ENCODE measurements at regions not wholly inside any gene's neighbourhood (a gene's known extent, or its start where the extent isn't known, plus 50 kb on each side); places are given as distances from the start of the nearest gene placed in this dataset.
"Not testable (repeated sequence)": the region's sequence is repeated elsewhere in the genome, so short reads cannot be mapped to it uniquely, and the experiment has no call there.

DNA sequence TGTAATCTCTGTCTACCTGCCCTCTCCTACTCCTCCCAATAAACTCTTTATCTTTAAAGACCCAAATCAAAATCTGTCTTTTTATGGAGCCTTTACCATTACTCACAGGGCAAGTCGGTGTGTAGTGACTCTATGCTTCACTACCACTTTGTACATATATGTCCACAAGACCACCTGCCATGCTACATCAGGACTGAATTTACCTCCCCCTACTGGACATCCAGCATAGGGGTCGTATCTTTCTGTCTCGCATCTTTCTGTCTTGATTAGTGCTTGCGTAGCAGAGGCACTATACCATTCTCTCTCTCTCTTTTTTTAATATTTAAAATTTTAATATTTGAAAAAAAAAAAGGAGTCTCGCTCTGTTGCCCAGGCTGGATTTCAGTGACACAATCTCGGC lies 587.5 kb downstream of the SOX5 start:
- no peaks in the 10 kb centered on the region for H3K36me3 ChIP-seq (replicated peaks in 1 of 2; ENCODE audit: insufficient read depth in 1 of 2, low read depth in 2 of 2)
- intact Hi-C loops (cut with DNase I) = no loop called here
- no peaks in the 10 kb centered on the region for H3K27me3 ChIP-seq
- no peak overlapping the region for H3K27ac ChIP-seq
- no peak overlapping the region for H3K4me3 ChIP-seq
- no peak for ATAC-seq
- no peaks in the 10 kb centered on the region for H3K4me1 ChIP-seq
- no peak for DNase-seq
- 66 to 69% methylated on average over 6 of the region's 6 CpGs for WGBS, 2 donors
- no peak for TF ChIP-seq POLR2A (IDR thresholded peaks at IDR 0.05)
- TF ChIP-seq, protein P1, sequence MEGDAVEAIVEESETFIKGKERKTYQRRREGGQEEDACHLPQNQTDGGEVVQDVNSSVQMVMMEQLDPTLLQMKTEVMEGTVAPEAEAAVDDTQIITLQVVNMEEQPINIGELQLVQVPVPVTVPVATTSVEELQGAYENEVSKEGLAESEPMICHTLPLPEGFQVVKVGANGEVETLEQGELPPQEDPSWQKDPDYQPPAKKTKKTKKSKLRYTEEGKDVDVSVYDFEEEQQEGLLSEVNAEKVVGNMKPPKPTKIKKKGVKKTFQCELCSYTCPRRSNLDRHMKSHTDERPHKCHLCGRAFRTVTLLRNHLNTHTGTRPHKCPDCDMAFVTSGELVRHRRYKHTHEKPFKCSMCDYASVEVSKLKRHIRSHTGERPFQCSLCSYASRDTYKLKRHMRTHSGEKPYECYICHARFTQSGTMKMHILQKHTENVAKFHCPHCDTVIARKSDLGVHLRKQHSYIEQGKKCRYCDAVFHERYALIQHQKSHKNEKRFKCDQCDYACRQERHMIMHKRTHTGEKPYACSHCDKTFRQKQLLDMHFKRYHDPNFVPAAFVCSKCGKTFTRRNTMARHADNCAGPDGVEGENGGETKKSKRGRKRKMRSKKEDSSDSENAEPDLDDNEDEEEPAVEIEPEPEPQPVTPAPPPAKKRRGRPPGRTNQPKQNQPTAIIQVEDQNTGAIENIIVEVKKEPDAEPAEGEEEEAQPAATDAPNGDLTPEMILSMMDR (IDR thresholded peaks at IDR 0.05) = no peak
- H3K9me3 ChIP-seq = no peaks in the 10 kb centered on the region

DNA sequence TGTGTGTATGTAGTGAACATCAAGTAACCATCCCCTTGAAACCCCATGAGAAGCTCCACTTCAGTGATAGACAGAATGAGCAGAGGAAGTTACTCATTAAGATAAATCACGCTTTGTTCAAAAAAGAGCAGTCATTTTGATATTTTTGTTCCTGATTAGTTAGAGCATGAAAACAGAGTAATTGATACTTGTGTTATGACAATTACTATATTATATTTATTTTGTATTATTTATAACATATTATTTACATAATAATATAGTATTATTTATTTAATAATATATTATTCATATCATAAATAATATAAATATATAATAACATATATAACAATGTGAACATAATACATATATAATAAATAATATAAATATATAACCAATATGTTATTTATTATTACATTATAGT lies 580.9 kb downstream of the SOX5 start:
- intact Hi-C loops (cut with DNase I) = no loop called here
- Histone ChIP-seq H3K27ac (no peak overlapping the region), H3K27me3 (no peaks in the 10 kb centered on the region), H3K4me3 (no peak overlapping the region), H3K4me1 (no peaks in the 10 kb centered on the region), H3K9me3 (no peaks in the 10 kb centered on the region), H3K36me3 (replicated peaks in 1 of 2; ENCODE audit: insufficient read depth in 1 of 2, low read depth in 2 of 2) (no peaks in the 10 kb centered on the region)
- DNase-seq = no peak
- ATAC-seq = no peak
- 69% methylated on average over 1 of the region's 1 CpG for WGBS, 2 donors
- TF ChIP-seq POLR2A (IDR thresholded peaks at IDR 0.05) = no peak
- TF ChIP-seq, protein P1 (IDR thresholded peaks at IDR 0.05) = no peak

DNA sequence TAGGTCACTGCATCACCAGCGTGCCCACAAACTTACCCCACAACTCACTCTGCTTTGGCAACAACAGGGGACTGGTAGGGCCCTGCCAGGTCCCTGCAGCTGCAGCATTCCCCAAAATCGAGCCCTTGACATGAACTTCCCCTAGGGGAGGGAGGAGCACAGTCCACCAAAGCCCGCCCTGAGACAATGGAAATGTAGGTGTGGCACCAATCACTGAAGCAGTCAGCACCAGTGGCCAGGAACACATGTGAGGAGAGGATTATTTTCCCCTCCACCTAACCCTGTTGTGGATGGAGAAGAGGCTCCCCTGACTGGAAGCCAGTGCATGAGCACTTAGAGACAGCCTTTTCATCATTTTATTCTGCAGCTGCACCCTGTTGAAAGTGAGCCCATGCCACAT lies 573.8 kb downstream of the SOX5 start:
- DNase-seq = no peak

DNA sequence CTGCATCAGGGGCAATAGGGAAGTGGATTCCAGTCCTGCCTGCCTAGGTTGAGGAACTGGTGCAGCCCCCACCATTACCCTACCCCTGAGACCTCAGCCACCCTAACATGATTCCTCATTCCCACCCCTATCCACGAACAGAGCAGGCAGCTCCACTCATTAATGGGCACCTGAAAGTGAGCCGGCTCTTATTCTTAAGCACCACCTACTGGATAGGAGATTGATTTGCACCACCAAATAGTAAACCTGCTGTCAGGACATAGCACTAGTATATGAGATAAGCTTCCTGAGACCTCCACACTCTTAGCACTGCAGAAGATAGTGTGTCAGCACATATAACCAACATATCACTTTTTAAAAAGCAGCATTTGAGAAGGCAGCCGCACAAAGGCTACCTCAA lies 573.2 kb downstream of the SOX5 start:
- H3K27me3 ChIP-seq = no peaks in the 10 kb centered on the region
- H3K36me3 ChIP-seq (replicated peaks in 1 of 2; ENCODE audit: insufficient read depth in 1 of 2, low read depth in 2 of 2) = no peaks in the 10 kb centered on the region
- DNase-seq (no peak), ATAC-seq (no peak)
- no peak for TF ChIP-seq POLR2A (IDR thresholded peaks at IDR 0.05)
- TF ChIP-seq, protein P1 (IDR thresholded peaks at IDR 0.05) = no peak
- no peaks in the 10 kb centered on the region for H3K4me1 ChIP-seq
- 47 to 55% methylated on average over 3 of the region's 3 CpGs for WGBS, 2 donors
- H3K4me3 ChIP-seq = no peak overlapping the region
- no peak overlapping the region for H3K27ac ChIP-seq
- peaks cover 0 to 13% (median 3%) of the 10 kb centered on the region in 3 donors for H3K9me3 ChIP-seq
- intact Hi-C loops (cut with DNase I) = no loop called here

More for the DNA sequence above, 573.8 kb downstream of the SOX5 start:
- Histone ChIP-seq H3K27ac (no peak overlapping the region), H3K4me1 (no peaks in the 10 kb centered on the region), H3K27me3 (no peaks in the 10 kb centered on the region), H3K4me3 (no peak overlapping the region), H3K36me3 (replicated peaks in 1 of 2; ENCODE audit: insufficient read depth in 1 of 2, low read depth in 2 of 2) (no peaks in the 10 kb centered on the region), H3K9me3 (peaks cover 0 to 13% (median 3%) of the 10 kb centered on the region in 3 donors)
- TF ChIP-seq POLR2A (IDR thresholded peaks at IDR 0.05) = no peak
- TF ChIP-seq, protein P1 (IDR thresholded peaks at IDR 0.05) = no peak
- WGBS, 2 donors = 63% methylated on average over 3 of the region's 3 CpGs; no CpG with 5 or more reads in 1 of the 2 donors
- ATAC-seq = no peak
- intact Hi-C loops (cut with DNase I) = no loop called here

DNA sequence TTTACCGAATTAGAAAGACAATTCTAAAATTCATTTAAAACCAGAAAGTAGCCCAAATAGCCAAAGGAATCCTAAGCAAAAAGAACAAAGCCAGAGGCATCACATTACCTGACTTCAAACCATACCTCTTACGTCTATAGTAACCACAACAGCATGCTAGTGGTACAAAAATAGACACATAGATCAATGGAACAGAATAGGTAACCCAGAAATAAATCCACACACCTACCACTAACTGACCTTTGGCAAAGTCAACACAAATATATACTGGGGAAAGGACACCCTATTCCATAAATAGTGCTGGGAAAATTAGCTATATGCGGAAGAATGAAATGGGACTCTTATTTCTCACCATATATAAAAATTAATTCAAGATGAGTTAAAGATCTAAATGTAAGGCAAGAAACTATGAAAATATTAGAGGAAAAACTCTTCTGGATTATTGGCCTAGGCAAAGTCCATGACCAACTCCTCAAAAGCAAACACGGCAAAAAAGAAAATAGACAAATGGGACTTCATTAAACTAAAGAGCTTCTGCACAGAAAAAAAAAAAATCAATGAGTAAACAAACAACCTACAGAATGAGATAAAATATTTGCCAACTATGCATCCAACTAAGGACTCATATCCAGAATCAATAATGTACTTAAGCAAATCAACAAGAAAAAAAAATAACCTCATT lies 568.9 kb downstream of the SOX5 start:
- no peak overlapping the region for H3K27ac ChIP-seq
- no peaks in the 10 kb centered on the region for H3K27me3 ChIP-seq
- H3K4me3 ChIP-seq = no peak overlapping the region
- ATAC-seq (no peak), DNase-seq (no peak)
- no peaks in the 10 kb centered on the region for H3K4me1 ChIP-seq
- no peaks in the 10 kb centered on the region for H3K36me3 ChIP-seq (replicated peaks in 1 of 2; ENCODE audit: insufficient read depth in 1 of 2, low read depth in 2 of 2)
- H3K9me3 ChIP-seq = peaks cover 0 to 8% (median 3%) of the 10 kb centered on the region in 3 donors
- WGBS, 2 donors = 51 to 57% methylated on average over 4 of the region's 4 CpGs
- intact Hi-C loops (cut with DNase I) = no loop called here
- no peak for TF ChIP-seq POLR2A (IDR thresholded peaks at IDR 0.05)
- TF ChIP-seq, protein P1 (IDR thresholded peaks at IDR 0.05) = no peak

DNA sequence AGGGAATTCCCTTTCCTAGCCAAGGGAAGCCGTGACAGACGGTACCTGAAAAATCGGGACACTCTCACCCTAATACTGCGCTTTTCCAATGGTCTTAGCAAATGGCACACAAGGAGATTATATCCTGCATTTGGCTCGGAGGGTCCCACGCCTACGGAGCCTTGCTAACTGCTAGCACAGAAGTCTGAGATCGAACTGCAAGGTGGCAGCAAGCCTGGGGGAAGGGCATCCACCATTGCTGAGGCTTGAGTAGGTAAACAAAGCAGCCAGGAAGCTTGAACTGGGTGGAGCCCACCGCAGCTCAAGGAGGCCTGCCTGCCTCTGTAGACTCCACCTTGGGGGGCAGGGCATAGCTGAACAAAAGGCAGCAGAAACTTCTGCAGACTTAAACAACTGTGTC lies 560.6 kb downstream of the SOX5 start:
- 71 to 72% methylated on average over 8 to 9 of the region's 9 CpGs for WGBS, 2 donors
- DNase-seq; intact Hi-C loops (cut with DNase I); ATAC-seq; H3K9me3 ChIP-seq; H3K4me3 ChIP-seq; H3K27ac ChIP-seq; H3K36me3 ChIP-seq (replicated peaks in 1 of 2; ENCODE audit: insufficient read depth in 1 of 2, low read depth in 2 of 2); H3K27me3 ChIP-seq; H3K4me1 ChIP-seq: not testable (repeated sequence)

DNA sequence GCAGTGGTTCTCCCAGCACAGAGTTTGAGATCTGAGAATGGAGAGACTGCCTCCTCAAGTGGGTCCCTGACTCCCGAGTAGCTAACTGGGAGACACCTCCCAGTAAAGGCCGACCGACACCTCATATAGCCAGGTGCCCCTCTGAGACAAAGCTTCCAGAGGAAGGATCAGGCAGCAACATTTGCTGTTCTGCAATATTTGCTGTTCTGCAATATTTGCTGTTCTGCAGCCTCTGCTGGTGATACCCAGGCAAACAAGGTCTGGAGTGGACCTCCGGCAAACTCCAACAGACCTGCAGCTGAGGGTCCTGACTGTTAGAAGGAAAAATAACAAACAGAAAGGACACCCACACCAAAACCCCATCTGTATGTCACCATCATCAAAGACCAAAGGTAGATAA lies 560.2 kb downstream of the SOX5 start:
- intact Hi-C loops (cut with DNase I); ATAC-seq; H3K9me3 ChIP-seq; DNase-seq; H3K36me3 ChIP-seq (replicated peaks in 1 of 2; ENCODE audit: insufficient read depth in 1 of 2, low read depth in 2 of 2); H3K27ac ChIP-seq; H3K4me3 ChIP-seq; H3K27me3 ChIP-seq; H3K4me1 ChIP-seq: not testable (repeated sequence)
- WGBS, 2 donors = 50 to 74% methylated on average over 1 to 4 of the region's 4 CpGs
